H1 (cell line): ENCODE measurements at regions not wholly inside any gene's neighbourhood (a gene's known extent, or its start where the extent isn't known, plus 50 kb on each side); places are given as distances from the start of the nearest gene placed in this dataset.

Experiments
- CTCF ChIA-PET: fragments of 300-600 bp; sonication (Branson Sonifier 250); formaldehyde crosslinking; loops from one replicate; lab custom pipeline; 2021; ENCODE audit not compliant: partially characterized antibody; lab: Charles Lee
- POLR2A ChIA-PET: fragments of 300-600 bp; sonication (Branson Sonifier 250); formaldehyde crosslinking; loops from one replicate; lab custom pipeline; 2021; ENCODE audit warnings: inconsistent platforms; ENCODE audit not compliant: partially characterized antibody; lab: Charles Lee
- DNase-seq, 2 experiments: peaks; one replicate each; pipeline versions ENCODE4 v3.0.0 to v3.0.0-alpha.2; 2010 to 2022; ENCODE audit warnings: low spot score in 2 of 2, low read depth in 1 of 2, mixed read lengths in 1 of 2
- FAIRE-seq: peaks from 2 replicates; lab custom pipeline; 2011; peaks lifted over from hg19 to GRCh38; lab: Jason Lieb, UNC
- H2AFZ ChIP-seq: 2 replicates; pipeline ENCODE4 v1.8.1; 2012; ENCODE audit warnings: low read length, inconsistent platforms
- H2AK5ac ChIP-seq: 2 replicates; pipeline ENCODE4 v1.6.1; 2013; ENCODE audit warnings: low read depth, low read length
- H2BK120ac ChIP-seq: replicated peaks from 2 replicates; pipeline ENCODE3; 2013; ENCODE audit warnings: low read depth, low read length, inconsistent platforms
- H2BK12ac ChIP-seq: 2 replicates; pipeline ENCODE4 v1.6.1; 2013; ENCODE audit warnings: low read depth, low read length
- H2BK15ac ChIP-seq: 2 replicates; pipeline ENCODE4 v1.6.1; 2013; ENCODE audit warnings: low read length
- H2BK20ac ChIP-seq: 2 replicates; pipeline ENCODE4 v1.6.1; 2013; ENCODE audit warnings: low read length
- H2BK5ac ChIP-seq: 2 replicates; pipeline ENCODE4 v1.6.1; 2013; ENCODE audit warnings: low read depth, low read length
- H3K14ac ChIP-seq: 2 replicates; pipeline ENCODE4 v1.6.1; 2013; ENCODE audit warnings: inconsistent platforms; ENCODE audit not compliant: insufficient read length
- H3K18ac ChIP-seq: 2 replicates; pipeline ENCODE4 v1.6.1; 2013; ENCODE audit warnings: low read length; ENCODE audit errors: extremely low read depth
- H3K23ac ChIP-seq: 2 replicates; pipeline ENCODE4 v1.6.1; 2013; ENCODE audit warnings: inconsistent platforms; ENCODE audit not compliant: insufficient read length
- H3K23me2 ChIP-seq: 2 replicates; pipeline ENCODE4 v1.6.1; 2013; ENCODE audit warnings: low read depth, low read length
- H3K27ac ChIP-seq: 2 replicates; pipeline ENCODE4 v1.6.1; 2011; ENCODE audit warnings: low read depth, low read length, inconsistent platforms
- H3K27me3 ChIP-seq, 4 experiments: replicated peaks in 1 of 4; 1 replicate in 1 of 4; 2 replicates in 3 of 4; pipeline versions ENCODE4 v1.6.1 to v1.8.1; 2011 to 2013; ENCODE audit warnings: low read length in 3 of 4, mild to moderate bottlenecking in 3 of 4, inconsistent platforms in 2 of 4, mixed read lengths in 2 of 4, moderate library complexity in 1 of 4; ENCODE audit not compliant: control insufficient read depth in 3 of 4, insufficient read depth in 3 of 4; ENCODE audit errors: extremely low read depth in 1 of 4
- H3K36me3 ChIP-seq, 4 experiments: 2 replicates each; pipeline versions ENCODE4 v1.6.1 to v1.8.1; 2011 to 2013; ENCODE audit warnings: mild to moderate bottlenecking in 4 of 4, low read length in 3 of 4, moderate library complexity in 2 of 4, control low read depth in 1 of 4, inconsistent platforms in 1 of 4; ENCODE audit not compliant: insufficient read depth in 4 of 4, control insufficient read depth in 2 of 4
- H3K4ac ChIP-seq: replicated peaks from 2 replicates; pipeline ENCODE3; 2013; ENCODE audit warnings: low read length, low read depth, mixed read lengths, inconsistent platforms; ENCODE audit not compliant: insufficient read length
- H3K4me1 ChIP-seq, 4 experiments: replicated peaks in 1 of 4; 1 replicate in 1 of 4; 2 replicates in 3 of 4; pipeline versions ENCODE4 v1.6.1 to v1.8.1; 2011 to 2013; ENCODE audit warnings: low read length in 3 of 4, inconsistent platforms in 2 of 4, mixed read lengths in 1 of 4; ENCODE audit not compliant: insufficient read depth in 4 of 4, control insufficient read depth in 3 of 4
- H3K4me2 ChIP-seq, 2 experiments: 2 replicates each; pipeline versions ENCODE4 v1.6.1 to v1.8.1; 2011 to 2013; ENCODE audit warnings: low read depth in 2 of 2, low read length in 2 of 2, control low read depth in 1 of 2, inconsistent platforms in 1 of 2, mild to moderate bottlenecking in 1 of 2; ENCODE audit not compliant: insufficient read depth in 1 of 2
- H3K4me3 ChIP-seq, 4 experiments: fragments of 200-600, 300-600 bp in 1 of 4; sonication (generic), shearing (Covaris generic), sonication (Bioruptor Twin) in 1 of 4; 2 replicates each; pipeline versions ENCODE4 v1.5.1 to v1.8.1; 2011 to 2016; ENCODE audit warnings: low read length in 4 of 4, low read depth in 3 of 4, control low read depth in 2 of 4, inconsistent platforms in 2 of 4, mild to moderate bottlenecking in 2 of 4, mixed read lengths in 1 of 4, moderate library complexity in 1 of 4; ENCODE audit not compliant: insufficient read depth in 2 of 4; ENCODE audit errors: extremely low read depth in 1 of 4
- H3K56ac ChIP-seq: replicated peaks from 2 replicates; pipeline ENCODE3; 2013; ENCODE audit warnings: low read depth, mild to moderate bottlenecking, mixed read lengths, low read length, inconsistent platforms; ENCODE audit not compliant: insufficient read length
- H3K79me1 ChIP-seq: 2 replicates; pipeline ENCODE4 v1.6.1; 2013; ENCODE audit warnings: low read depth, low read length, control low read depth
- H3K79me2 ChIP-seq, 2 experiments: 2 replicates each; pipeline versions ENCODE4 v1.6.1 to v1.8.1; 2012 to 2013; ENCODE audit warnings: low read length in 2 of 2, mild to moderate bottlenecking in 2 of 2, inconsistent platforms in 1 of 2; ENCODE audit not compliant: insufficient read depth in 2 of 2, control insufficient read depth in 1 of 2
- H3K9ac ChIP-seq, 4 experiments: replicated peaks in 1 of 4; 1 replicate in 1 of 4; 2 replicates in 3 of 4; pipeline versions ENCODE4 v1.6.1 to v1.8.1; 2011 to 2013; ENCODE audit warnings: low read depth in 3 of 4, low read length in 3 of 4, control low read depth in 2 of 4, mild to moderate bottlenecking in 2 of 4, moderate library complexity in 2 of 4, inconsistent platforms in 1 of 4; ENCODE audit errors: extremely low read depth in 1 of 4
- H3K9me3 ChIP-seq, 2 experiments: 2 replicates each; pipeline versions ENCODE4 v1.6.1 to v1.8.1; 2012 to 2013; ENCODE audit warnings: mild to moderate bottlenecking in 2 of 2, moderate library complexity in 2 of 2, control low read depth in 1 of 2, inconsistent platforms in 1 of 2, low read depth in 1 of 2, low read length in 1 of 2, mixed read lengths in 1 of 2; ENCODE audit not compliant: insufficient read depth in 2 of 2
- H4K20me1 ChIP-seq, 2 experiments: replicated peaks in 1 of 2; 2 replicates each; pipeline versions ENCODE3 to v1.8.1; 2011 to 2013; ENCODE audit warnings: inconsistent platforms in 2 of 2, low read length in 2 of 2, mild to moderate bottlenecking in 1 of 2; ENCODE audit not compliant: insufficient read depth in 2 of 2, control insufficient read depth in 1 of 2
- H4K5ac ChIP-seq: 2 replicates; pipeline ENCODE4 v1.6.1; 2013; ENCODE audit warnings: low read length, low read depth, mixed read lengths, inconsistent platforms; ENCODE audit not compliant: insufficient read length
- H4K8ac ChIP-seq: 2 replicates; pipeline ENCODE4 v1.8.0; 2013; ENCODE audit warnings: mild to moderate bottlenecking, moderate library complexity, low read length, inconsistent platforms; ENCODE audit not compliant: insufficient read depth; ENCODE audit errors: extremely low read depth
- H4K91ac ChIP-seq: replicated peaks from 2 replicates; pipeline ENCODE3; 2013; ENCODE audit warnings: low read length, mixed read lengths, inconsistent platforms; ENCODE audit not compliant: insufficient read length
- CTBP2 ChIP-seq: IDR thresholded peaks from 2 replicates; pipeline ENCODE4 v1.7.0; 2011; ENCODE audit warnings: borderline replicate concordance, mild to moderate bottlenecking, moderate library complexity, mixed read lengths, low read length; ENCODE audit not compliant: insufficient read depth, insufficient read length
- NRF1 ChIP-seq: IDR thresholded peaks from 2 replicates; pipeline ENCODE4 v1.6.1; 2011; ENCODE audit warnings: mild to moderate bottlenecking, low read depth, low read length, improper control_type of control experiment
- RBBP5 ChIP-seq: IDR thresholded peaks from 2 replicates; pipeline ENCODE4 v1.7.1; 2012; ENCODE audit warnings: low read depth, mild to moderate bottlenecking, inconsistent platforms, low read length, moderate library complexity, borderline replicate concordance
- RNF2 ChIP-seq: fragments of 200-900, 300-1000 bp; sonication (generic); IDR thresholded peaks from 2 replicates; pipeline ENCODE4 v1.7.1; 2016; ENCODE audit warnings: borderline replicate concordance, low read depth, mild to moderate bottlenecking, antibody characterized with exemption, low read length; ENCODE audit not compliant: poor library complexity, severe bottlenecking; ENCODE audit errors: missing control alignments
- SAP30 ChIP-seq: fragments of 300-600 bp; sonication (generic); IDR thresholded peaks from 2 replicates; pipeline ENCODE4 v1.7.1; 2012; ENCODE audit warnings: low read length, moderate library complexity, mild to moderate bottlenecking, inconsistent platforms; ENCODE audit not compliant: insufficient read depth, insufficient replicate concordance
- SIN3A ChIP-seq, 2 experiments: IDR thresholded peaks in 1 of 2; conservative IDR thresholded peaks in 1 of 2; 2 replicates each; pipeline ENCODE4 v1.6.1; 2011 to 2012; ENCODE audit warnings: low read length in 2 of 2, improper control_type of control experiment in 1 of 2, low read depth in 1 of 2, mild to moderate bottlenecking in 1 of 2
- SIRT6 ChIP-seq: IDR thresholded peaks from one replicate; pipeline ENCODE4 v1.7.1; 2012; ENCODE audit warnings: low read length, inconsistent platforms
- SIX5 ChIP-seq: IDR thresholded peaks from 2 replicates; pipeline ENCODE4 v1.6.1; 2011; ENCODE audit warnings: mild to moderate bottlenecking, low read depth, low read length
- TAF7 ChIP-seq: optimal IDR thresholded peaks from 2 replicates; pipeline ENCODE3; 2011; ENCODE audit warnings: low read depth, mild to moderate bottlenecking, inconsistent platforms, low read length, moderate library complexity, borderline replicate concordance
- ZNF274 ChIP-seq: IDR thresholded peaks from 2 replicates; pipeline ENCODE4 v1.7.0; 2012; ENCODE audit warnings: low read length, borderline replicate concordance; ENCODE audit errors: extremely low read depth
- WGBS, 2 experiments: shearing (Covaris generic) in 1 of 2; methylation state at CpG; one replicate each; pipeline versions ENCODE4 v1.1.6 to v1.1.7; 2013 to 2015; ENCODE audit warnings: low lambda C conversion rate in 2 of 2, mixed read lengths in 2 of 2, inconsistent platforms in 1 of 2, low coverage in 1 of 2, missing lambda C conversion rate in 1 of 2; ENCODE audit not compliant: insufficient replicate concordance in 2 of 2, insufficient coverage in 1 of 2, insufficient read length in 1 of 2; ENCODE audit errors: extremely low coverage in 1 of 2, missing lambda C conversion rate in 1 of 2; 5-methylcytosine and 5-hydroxymethylcytosine counted together
- TF ChIP-seq, protein P1 (sequence below): IDR thresholded peaks from 2 replicates; pipeline ENCODE4 v1.6.1; 2012; ENCODE audit warnings: inconsistent platforms

DNA sequence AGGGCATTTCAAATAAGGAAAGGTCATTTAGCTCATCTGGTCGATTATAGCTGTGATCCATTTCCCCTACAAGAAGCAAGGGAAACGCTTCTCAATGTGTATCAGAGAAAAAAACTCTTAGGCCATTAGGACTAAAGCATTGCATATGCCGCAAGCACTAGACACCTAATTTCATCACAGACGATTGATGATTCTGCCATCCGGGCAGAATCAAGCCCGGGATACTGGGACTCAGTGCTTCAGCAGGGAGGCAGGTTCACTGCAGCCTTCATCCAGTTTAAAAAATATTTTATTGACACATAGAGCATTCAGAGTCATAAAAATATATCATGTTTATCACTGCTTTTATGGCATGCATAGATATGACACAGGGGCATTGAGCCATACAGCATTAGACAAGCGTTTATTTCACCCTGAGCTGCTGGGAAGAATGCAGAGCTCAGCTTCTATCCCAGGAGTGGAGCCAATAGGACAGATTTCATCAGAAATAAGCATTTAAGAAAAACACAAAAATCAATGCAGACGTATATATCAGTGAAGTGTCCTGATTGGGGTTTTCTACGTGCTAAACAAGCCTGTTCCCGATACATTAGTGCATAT lies 806.9 kb downstream of the GALC start:
- CTCF ChIA-PET = interaction anchor here (0.5 to 1.6 kb wide), 4 partner anchors 40 to 136 kb away, joined by 3 to 4 read pairs (median 4); no protein-coding TSS in a partner anchor
- Histone ChIP-seq H4K91ac (peak overlapping the region; percentile 77), H4K8ac (no peak overlapping the region), H2AK5ac (no peak overlapping the region), H3K23ac (no peak overlapping the region), H2BK20ac (peak overlapping the region; percentile 37; the same call in 1 of the 2 replicates), H4K20me1 (no peaks in the 10 kb centered on the region), H2AFZ (no peak overlapping the region), H3K27ac (no peak overlapping the region), H3K4me3 (peak overlapping the region in 1 of 4 experiments; percentile 42; a peak in 1 of 8 replicates), H3K27me3 (peaks cover 0 to 1% (median 0%) of the 10 kb centered on the region in 4 experiments; a peak in 1 of 7 replicates), H3K36me3 (no peaks in the 10 kb centered on the region), H3K79me2 (no peaks in the 10 kb centered on the region), H3K9me3 (no peaks in the 10 kb centered on the region), H2BK120ac (peak overlapping the region; percentile 91), H3K4ac (peak overlapping the region; percentile 38), H3K23me2 (peaks cover 4% of the 10 kb centered on the region; the same call in 1 of the 2 replicates), H2BK15ac (no peak overlapping the region), H3K79me1 (no peaks in the 10 kb centered on the region), H3K4me1 (peaks cover 2 to 13% (median 8%) of the 10 kb centered on the region in 4 experiments; a peak in 3 of 7 replicates), H3K9ac (no peak overlapping the region), H3K56ac (peak overlapping the region; percentile 62), H2BK5ac (no peak overlapping the region), H4K5ac (peak overlapping the region; percentile 48), H2BK12ac (no peak overlapping the region), H3K4me2 (peak overlapping the region; percentile 56 to 63; a peak in 3 of 4 replicates), H3K14ac (no peak overlapping the region), H3K18ac (no peak overlapping the region)
- POLR2A ChIA-PET = interaction anchor here (0.8 kb wide), 2 partner anchors 10 to 11 kb away, joined by 3 read pairs; no protein-coding TSS in a partner anchor
- 57% methylated on average over 10 of the region's 10 CpGs; no CpG with 5 or more reads in 1 of the 2 experiments for WGBS, 2 experiments
- no peak for DNase-seq
- no peak for FAIRE-seq
- no peak for TF ChIP-seq RBBP5
- TF ChIP-seq SIN3A (conservative IDR thresholded peaks at IDR 0.05 in 1 of 2, IDR thresholded peaks at IDR 0.05 in 1 of 2; ENCODE audit: low read depth in 1 of 2, low read length in 2 of 2) = no peak
- no peak for TF ChIP-seq TAF7
- TF ChIP-seq ZNF274 = no peak
- TF ChIP-seq, protein P1, sequence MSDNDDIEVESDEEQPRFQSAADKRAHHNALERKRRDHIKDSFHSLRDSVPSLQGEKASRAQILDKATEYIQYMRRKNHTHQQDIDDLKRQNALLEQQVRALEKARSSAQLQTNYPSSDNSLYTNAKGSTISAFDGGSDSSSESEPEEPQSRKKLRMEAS = no peak
- no peak for TF ChIP-seq NRF1
- no peak for TF ChIP-seq RNF2
- no peak for TF ChIP-seq CTBP2
- no peak for TF ChIP-seq SIX5
- TF ChIP-seq SIRT6 = no peak
- no peak for TF ChIP-seq SAP30
